GM18507 (cell line): ENCODE measurements at regions not wholly inside any gene's neighbourhood (a gene's known extent, or its start where the extent isn't known, plus 50 kb on each side); places are given as distances from the start of the nearest gene placed in this dataset.
"Not testable (repeated sequence)": the region's sequence is repeated elsewhere in the genome, so short reads cannot be mapped to it uniquely, and the experiment has no call there.

Experiments used
- DNase-seq: peaks from one replicate; pipeline ENCODE4 v3.0.0; 2011; ENCODE audit warnings: low read depth; ENCODE audit not compliant: insufficient read length; ENCODE audit errors: extremely low spot score
- FAIRE-seq: peaks from 2 replicates; lab custom pipeline; 2011; peaks lifted over from hg19 to GRCh38; lab: Jason Lieb, UNC

DNA sequence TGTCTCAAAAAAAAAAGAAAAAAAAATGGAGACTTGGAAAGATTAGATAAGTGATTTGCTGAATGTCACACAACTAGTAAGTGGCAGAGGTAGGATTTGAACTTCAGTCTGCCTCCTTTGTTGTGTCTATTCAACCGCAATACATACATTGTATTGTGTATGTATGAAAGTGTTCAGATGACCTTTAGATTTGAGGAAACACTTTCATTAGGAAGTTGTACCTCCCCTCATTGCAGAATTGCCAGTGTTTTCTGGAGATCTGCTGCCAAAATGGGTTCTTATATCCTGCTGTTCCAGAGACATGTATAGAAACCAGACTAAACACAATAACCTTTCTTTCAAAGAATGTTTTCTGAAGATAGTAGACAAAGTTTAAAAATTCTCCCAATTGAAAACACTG, 247.4 kb upstream of the TBL1XR1 start:
- FAIRE-seq (no peak), DNase-seq (no peak)

DNA sequence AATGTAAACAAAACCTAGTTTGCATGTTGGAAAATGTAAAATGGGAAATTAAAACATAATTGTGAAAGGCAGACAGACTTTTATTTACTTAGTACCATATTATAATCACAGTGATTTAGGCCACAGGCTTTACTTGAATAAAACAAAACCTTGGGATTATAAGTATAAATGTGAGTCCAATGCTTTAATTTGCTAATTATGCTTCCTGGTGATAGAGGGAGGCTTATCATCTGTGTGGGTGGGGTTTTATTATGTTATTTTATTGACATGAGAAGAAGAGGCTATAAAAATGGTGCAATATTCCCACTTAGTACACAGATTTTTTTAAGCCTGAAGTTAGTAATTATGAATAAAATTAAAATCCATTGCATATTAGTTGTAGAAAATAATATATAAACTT, 248.3 kb upstream of the TBL1XR1 start:
- FAIRE-seq = no peak
- DNase-seq = no peak

DNA sequence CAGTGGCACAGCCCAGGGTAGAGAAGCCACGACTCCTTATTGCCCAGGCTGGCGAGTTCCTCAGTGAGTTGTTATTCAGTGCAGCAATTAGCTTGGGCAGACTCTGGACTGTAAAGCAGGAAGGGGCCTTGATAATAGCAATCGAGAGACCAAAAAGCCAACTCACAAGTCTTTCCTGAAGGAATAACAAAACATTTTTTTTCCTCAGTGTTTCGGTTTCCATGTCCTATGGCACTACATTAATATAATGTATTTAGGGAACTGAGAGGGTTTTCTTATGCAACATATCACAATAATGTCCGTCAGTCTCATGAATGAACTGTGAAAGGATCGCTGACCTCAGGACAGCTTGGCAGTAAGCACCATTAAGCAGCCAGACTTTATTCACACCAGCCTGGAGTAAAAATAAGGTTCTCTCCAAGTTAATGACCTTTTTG, 248.9 kb upstream of the TBL1XR1 start:
- no peak for FAIRE-seq
- DNase-seq = no peak

DNA sequence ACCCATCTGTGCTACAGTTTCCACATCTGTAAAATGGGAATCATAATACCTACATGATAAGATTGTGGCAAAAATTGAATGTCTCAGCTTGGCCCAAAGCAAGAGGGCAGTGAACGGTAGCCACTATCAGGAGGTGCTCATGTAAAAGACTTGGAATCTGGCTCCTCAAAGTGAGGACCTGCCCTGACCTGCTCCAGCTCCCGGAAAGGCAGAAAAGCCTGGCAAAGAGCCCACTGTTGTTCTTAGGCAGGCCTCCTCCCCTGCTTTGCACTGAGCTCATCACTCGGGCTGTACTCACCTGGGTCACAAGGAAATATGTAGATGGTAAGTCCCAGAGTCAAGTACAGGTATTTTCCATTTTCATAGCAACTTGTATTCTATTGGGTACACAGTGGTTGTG, 250.7 kb upstream of the TBL1XR1 start:
- DNase-seq (no peak), FAIRE-seq (no peak)

DNA sequence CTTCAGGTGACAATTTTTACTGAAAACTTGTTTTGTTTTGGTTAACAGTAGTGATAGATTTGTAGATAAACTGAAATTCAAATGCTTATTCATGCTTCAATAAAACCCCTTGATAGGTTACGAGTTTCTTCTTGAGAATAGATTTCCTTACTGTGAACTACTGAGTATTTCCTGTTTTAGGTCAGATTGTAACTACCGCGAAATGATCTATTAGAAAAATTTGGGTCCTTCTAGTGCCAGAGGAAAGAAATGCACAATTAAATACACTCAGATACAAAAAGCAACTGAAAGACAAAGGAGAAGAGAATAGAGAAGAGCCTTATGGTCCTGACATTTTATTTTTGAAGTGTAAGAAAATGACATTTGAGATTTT, 251.7 kb upstream of the TBL1XR1 start:
- FAIRE-seq (no peak), DNase-seq (no peak)

DNA sequence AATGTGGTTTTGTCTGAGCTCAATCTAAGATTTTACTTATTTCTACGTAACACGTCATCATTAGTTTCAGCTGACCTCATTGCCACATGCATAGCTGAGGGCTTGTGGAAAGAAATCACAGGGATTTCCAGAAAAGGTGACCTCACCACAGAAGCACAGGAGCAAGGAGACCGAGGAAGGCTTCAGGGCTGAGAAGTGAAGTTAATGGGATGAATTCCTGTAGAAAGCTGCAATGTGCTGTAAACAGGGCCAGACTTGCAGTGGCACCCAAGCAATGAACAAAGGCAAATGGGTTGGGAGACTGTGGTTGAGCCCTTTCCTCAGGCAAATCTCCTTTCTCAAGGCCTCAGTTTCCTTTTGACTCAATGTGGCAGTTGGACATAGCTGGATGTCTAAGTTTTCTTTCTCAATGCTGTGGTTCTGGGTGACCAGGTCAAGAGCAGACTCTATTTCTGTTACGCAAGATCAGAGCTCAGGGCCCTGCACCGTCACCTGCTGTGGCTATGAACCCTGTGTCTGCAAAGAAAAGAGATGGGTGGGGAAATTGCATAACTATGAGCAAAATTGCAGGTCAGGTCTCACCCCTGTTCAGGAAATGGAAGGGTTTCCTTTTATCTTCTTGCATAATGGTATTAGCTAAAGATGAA, 252.2 kb upstream of the TBL1XR1 start:
- FAIRE-seq (peak; percentile 74), DNase-seq (peak; percentile 30)

DNA sequence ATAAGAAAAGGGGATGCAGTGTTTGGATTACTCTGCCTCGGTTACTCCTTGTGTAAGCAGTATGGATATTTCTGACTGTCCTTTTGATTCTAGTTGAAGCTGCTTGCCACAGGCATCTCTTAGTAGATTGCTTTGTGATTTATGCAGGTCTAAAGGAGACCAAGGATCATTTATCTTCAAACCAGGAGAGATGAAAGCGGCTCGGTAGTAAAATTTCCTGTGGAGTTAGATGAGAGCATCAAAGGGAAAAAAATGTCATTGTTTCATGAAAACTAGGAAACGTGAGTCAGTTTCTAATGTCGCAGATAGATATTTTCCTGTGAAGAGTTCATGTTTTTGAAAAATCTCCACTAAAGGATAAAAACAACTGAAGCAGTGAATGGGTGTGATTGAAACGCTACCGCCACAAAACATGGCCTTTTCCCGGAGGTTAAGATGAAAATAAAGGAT, 254.0 kb upstream of the TBL1XR1 start:
- FAIRE-seq (no peak), DNase-seq (no peak)

DNA sequence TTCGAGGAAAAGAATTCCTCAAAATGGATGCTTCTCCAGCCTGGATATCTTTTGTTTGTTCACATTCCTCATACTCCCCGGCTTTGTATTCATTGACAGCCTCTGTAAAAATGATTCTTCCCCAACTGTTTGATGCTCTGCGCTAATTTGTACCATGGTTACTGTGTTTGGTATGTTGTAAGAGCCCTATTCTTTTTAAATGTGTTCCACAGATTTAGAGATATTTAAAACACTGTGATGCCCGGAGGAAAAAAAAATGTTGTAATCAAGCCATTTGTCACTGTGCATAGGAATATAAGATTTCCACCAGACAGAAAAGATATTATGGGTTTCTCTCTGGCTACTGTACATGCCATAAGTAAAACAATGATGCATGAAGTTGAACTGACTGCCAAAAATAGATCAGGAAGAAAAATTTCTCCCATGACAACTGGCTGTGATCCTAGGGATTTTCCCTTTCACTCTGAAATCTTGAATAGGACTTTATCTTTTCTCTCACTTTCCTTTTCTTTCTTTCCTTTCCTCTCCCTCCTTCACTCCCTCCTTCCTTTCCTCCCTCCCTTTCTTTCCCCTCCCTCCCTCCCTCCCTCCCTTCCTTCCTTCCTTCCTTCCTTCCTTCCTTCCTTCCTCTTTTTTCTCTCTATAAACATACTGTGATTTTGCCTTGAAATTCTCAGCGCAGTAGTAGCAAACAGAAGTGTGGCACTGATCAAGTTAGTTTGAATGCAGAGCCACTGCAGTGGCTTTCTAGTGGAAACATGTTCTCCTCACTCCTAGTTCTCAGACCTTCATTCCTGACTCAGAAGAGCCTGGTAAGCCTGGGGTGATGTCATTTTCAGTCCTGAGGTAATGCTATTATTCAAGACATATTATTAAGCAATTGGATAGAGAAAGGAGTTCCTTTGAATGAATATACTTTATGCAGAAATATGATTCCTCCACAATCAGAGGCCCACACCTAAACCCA, 254.9 kb upstream of the TBL1XR1 start:
- DNase-seq = no peak
- no peak for FAIRE-seq

DNA sequence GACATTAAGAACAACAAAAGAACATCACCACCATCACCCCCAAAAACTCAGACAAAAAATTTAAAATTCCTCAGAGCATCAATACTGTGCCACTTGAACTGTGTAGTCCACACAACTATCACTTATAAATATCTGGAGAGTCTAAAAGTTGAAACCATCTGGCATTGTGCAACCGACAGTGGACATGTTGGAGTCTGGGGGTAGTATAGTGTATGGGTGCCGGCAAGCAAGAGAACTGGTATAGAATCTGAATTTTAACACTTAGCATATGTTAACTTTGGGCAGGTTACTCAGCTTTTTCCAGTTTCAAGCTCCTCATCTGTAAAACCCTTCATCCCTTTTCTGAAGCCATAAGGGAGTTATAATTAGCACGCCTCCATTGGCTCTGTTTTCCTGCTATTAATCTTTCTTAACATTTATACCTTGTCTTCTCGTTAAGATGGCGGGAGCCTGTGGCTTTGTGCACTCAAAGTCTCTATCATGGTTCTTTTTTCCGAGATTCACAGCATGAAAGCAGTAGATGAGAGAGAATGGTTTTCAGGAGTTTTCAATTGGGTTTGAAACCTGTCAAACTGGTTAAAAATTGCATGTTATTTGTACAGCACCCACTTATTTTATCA, 255.7 kb upstream of the TBL1XR1 start:
- DNase-seq (no peak), FAIRE-seq (no peak)

DNA sequence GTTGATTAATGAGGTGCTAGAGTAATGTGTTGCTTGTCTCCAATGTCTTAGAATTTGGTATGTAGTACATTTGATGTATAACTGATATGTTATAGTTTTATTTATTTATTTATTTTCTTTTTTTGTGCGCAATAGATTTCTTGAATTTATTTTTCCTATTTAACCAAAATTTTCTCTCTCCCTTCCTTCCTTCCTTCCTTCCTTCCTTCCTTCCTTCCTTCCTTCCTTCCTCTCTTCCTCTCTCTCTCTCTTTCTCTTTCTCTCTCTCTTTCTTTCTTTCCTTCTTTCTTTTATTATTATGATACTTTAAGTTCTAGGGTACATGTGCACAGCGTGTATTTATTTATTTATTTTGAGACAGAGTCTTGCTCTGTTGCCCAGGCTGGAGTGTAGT, 256.2 kb upstream of the TBL1XR1 start:
- no peak for FAIRE-seq
- no peak for DNase-seq

DNA sequence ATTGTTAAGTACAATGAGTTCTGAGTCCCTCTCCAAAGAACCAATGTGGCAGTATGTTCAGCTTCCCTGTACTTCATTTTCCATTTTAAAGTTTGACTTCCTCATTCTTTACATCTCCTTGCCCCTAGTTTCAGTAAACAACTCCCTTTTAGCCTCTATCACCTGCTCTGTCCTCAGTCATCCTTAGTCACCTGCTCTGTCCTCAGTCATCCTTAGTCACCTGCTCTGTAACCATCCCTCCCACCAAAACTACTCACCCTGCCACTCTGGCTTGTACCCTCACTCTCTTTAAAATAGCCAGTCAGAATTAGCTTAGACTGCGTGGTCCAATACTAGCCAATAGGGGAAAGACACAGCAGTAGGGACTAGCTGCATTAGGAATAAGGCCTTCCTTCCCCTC, 259.9 kb upstream of the TBL1XR1 start:
- not testable (repeated sequence) for FAIRE-seq, DNase-seq

DNA sequence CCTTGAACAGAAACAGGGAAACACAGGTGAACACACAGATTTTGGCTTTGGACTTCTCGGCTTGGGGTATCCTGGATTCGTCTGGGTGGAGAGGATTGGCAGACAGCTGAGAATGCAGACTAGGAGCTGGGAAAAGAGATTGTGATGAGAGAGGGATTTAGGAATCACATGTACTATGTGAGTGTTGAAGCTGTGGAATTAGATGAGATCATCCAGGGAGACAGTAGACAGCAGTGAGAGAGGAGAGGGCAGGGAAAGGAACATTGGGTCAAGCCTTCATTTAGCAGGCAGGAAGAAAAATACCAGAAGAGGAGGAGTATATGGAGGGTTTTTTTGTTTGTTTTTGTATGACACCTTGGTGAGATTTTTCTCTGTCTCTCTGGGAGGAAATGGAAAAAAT, 262.1 kb upstream of the TBL1XR1 start:
- DNase-seq (no peak), FAIRE-seq (no peak)

DNA sequence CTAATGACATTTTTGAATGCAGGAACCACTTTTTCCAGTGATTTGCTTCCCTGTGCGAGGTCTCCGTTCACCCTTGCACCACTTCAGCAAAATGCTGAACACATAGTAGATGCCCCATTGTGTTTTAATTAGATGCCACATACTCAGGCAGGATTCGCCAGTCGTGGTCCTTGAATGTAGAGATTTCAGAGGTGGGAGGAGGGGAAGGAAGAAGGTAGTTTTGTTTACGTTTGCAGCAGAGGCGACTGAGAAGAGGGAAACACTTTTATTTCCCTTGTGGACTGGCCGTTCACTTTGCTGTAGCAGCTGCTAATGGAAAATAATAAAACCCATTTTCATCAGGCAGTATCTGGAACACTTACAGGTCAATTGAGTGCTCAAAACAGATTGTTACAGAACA, 262.8 kb upstream of the TBL1XR1 start:
- no peak for FAIRE-seq
- no peak for DNase-seq

DNA sequence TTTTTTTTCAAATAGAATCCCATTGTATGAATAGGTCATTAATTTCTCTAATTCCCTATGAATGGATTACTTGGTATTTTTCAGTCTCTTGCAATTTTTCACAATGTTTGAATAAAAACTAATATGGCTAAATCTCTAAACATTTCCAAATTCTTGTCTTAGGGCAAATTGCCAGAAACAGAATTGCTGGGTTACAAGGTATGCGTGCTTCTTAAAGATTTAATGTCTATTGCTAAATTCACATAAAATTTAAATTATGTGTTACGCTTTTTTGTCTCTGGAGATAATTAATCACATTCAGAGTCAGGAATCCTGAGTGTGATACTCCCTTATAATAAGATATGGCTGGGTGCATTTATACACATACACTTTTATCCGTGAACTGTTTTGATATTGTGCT, 264.5 kb upstream of the TBL1XR1 start:
- no peak for FAIRE-seq

DNA sequence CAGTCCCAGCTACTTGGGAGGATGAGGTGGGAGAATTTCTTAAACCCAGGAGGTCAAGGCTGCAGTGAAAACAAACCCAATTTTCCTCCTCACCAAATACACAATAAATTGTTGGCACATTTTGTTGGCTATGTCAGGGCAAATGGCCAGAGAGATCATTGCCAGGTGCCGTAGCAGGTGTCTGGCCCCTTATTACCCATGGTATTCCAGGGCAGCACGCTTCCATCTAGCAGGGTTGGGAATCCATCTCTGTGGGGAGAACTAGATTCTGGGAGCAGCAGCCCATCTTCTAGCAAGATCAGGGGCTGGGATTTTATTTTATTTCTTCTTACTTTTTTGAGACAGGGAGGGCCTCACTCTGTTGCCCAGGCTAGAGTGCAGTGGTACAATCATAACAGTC, 266.1 kb upstream of the TBL1XR1 start:
- DNase-seq = not testable (repeated sequence)
- FAIRE-seq = peak; percentile 60

More for the DNA sequence above, 264.5 kb upstream of the TBL1XR1 start:
- no peak for DNase-seq

DNA sequence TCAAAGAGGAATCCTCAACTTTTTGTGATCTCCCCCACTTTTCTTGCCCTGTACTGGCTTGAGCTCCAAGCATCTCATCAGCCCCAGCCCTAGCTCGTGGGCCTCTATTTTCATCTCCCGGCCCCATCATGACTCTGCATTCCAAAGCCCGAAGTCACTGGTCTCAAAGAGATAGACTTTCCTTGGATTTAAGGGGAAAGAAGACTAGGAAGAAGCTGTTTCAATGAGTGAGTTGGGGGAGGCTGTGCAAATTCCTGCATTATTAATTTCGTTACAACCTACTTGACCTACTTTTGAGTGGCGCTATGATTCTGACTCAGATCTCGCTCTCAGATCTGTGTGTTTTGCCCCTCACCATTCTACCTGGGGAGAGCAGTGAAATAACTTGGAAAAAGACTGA, 266.6 kb upstream of the TBL1XR1 start:
- no peak for FAIRE-seq
- no peak for DNase-seq

DNA sequence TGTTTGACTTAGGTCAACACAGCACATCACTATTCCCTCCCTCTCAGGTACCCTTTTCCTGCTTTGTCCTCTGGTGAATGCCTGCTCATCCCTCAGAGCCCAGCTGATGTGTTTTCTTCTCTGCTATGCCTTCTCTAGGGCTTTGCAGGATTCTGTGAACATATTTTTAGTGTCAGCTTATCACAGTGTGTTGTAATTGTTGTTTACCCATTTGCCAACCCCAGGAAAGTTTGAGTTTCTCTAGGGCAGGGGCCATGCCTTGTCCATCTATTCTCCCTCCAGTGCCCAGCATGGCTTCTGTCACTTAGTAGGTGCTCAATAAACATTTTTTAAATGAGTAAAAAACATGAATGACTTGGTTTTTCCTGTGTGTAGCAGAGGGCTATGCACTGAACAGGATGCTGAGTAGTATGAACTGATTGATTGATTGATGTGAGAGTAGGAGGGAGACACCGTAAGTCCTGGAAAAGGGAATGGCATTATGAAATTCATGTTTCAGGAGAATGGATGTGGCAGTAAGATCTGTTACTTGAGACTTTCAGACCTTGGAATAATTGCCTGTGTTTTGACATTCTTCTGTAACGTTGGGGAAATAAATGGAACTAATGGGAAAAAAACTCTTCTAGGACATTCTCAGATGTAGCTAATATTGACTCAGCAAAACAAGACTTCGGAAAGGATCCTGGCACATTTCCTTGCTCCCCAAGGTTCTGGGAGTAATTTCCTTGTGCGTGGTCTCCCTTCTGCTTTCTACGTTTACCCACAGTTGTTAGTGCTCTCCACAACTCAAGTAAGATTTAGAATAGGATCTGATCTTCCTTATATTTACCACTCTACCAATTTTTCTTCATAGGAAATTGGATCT, 267.3 kb upstream of the TBL1XR1 start:
- no peak for FAIRE-seq
- DNase-seq = no peak

DNA sequence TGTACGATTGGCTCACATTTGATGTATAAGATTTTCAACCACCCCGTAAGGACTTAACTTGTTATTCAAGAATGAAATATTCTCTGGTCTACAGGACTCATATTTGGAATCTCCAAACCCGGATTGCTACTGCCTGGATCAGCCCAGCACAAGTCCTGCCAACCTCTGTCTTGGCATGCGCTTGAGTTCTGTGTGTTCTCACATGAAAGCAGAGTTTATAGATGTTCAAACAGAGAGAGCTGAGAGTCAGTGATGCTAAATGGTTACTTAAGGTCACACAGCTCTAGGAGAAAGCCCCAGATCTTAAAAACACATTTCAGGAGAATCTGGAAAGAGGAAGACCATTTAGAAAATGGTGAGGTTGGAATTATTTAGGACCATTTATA, 268.0 kb upstream of the TBL1XR1 start:
- FAIRE-seq = no peak

DNA sequence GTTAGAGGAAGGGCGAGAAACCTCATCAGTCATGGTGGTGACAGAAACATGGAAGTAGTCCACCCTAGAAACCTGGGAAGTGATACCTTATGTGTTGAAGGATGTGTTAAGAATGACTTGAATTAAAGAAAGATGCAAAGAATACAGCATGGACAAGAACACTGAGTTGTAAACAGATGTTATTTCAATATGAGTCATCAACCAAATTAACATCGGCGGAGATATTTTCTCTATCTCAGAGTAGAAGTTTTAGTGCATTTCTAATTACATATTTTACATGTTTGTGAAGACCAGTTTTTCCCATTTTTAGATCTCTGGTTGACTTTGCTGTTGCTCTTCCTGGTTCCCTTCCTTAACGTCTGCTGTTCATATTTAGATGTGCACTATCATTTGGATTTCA, 268.8 kb upstream of the TBL1XR1 start:
- FAIRE-seq (no peak), DNase-seq (no peak)

More for the DNA sequence above, 268.0 kb upstream of the TBL1XR1 start:
- DNase-seq = no peak
